ENCODE measurements at regions not wholly inside any gene's neighbourhood (a gene's known extent, or its start where the extent isn't known, plus 50 kb on each side); places are given as distances from the start of the nearest gene placed in this dataset.
"Not testable (repeated sequence)": the region's sequence is repeated elsewhere in the genome, so short reads cannot be mapped to it uniquely, and the experiment has no call there.

GRCh38 chr2:208757364-208757763 is 350.8 kb downstream of the PTH2R start:
- TF ChIP-seq EZH2 (IDR thresholded peaks at IDR 0.05; ENCODE audit: borderline replicate concordance) (no peak), CTCF (IDR thresholded peaks at IDR 0.05; ENCODE audit: poor library complexity) (no peak), EZH2phosphoT487 (IDR thresholded peaks at IDR 0.05; ENCODE audit: low read depth, severe bottlenecking, unreplicated experiment) (no peak)
- H3K9me2 ChIP-seq (replicated peaks; ENCODE audit: insufficient read depth), result no peaks in the 10 kb centered on the region
- no peaks in the 10 kb centered on the region for H3K27me3 ChIP-seq
- no peaks in the 10 kb centered on the region for H4K20me1 ChIP-seq (ENCODE audit: insufficient read depth, poor library complexity, severe bottlenecking)
- 59% methylated on average over 1 of the region's 1 CpG for WGBS (ENCODE audit: low lambda C conversion rate, missing lambda C conversion rate)
- H3K4me3 ChIP-seq, result no peak overlapping the region
- H3K27ac ChIP-seq, result no peak overlapping the region
- H3K4me2 ChIP-seq, result no peak overlapping the region
- no peaks in the 10 kb centered on the region for H3K4me1 ChIP-seq (ENCODE audit: insufficient read depth)
- H3K36me3 ChIP-seq (replicated peaks; ENCODE audit: insufficient read depth, low read depth), result no peaks in the 10 kb centered on the region
- no peaks in the 10 kb centered on the region for H3K79me2 ChIP-seq
- H2AFZ ChIP-seq, result no peak overlapping the region
- no peak for DNase-seq (ENCODE audit: low spot score)
- H3K9me3 ChIP-seq (ENCODE audit: low read depth), result no peaks in the 10 kb centered on the region

- not testable (repeated sequence) for H3K36me3 ChIP-seq (replicated peaks; ENCODE audit: insufficient read depth, low read depth); H3K4me2 ChIP-seq; H3K4me3 ChIP-seq; H3K27ac ChIP-seq; H3K9me2 ChIP-seq (replicated peaks; ENCODE audit: insufficient read depth); H3K79me2 ChIP-seq; H3K9me3 ChIP-seq (ENCODE audit: low read depth); H2AFZ ChIP-seq; DNase-seq (ENCODE audit: low spot score); H3K27me3 ChIP-seq; H3K4me1 ChIP-seq (ENCODE audit: insufficient read depth); H4K20me1 ChIP-seq (ENCODE audit: insufficient read depth, poor library complexity, severe bottlenecking)
- 94% methylated on average over 2 of the region's 2 CpGs for WGBS (ENCODE audit: low lambda C conversion rate, missing lambda C conversion rate)
These were observed 366.5 kb downstream of the PTH2R start for GRCh38 chr2:208773074-208773473.

- Histone ChIP-seq H3K4me2 (no peak overlapping the region), H3K9me2 (replicated peaks; ENCODE audit: insufficient read depth) (no peaks in the 10 kb centered on the region), H3K36me3 (replicated peaks; ENCODE audit: insufficient read depth, low read depth) (no peaks in the 10 kb centered on the region), H3K27me3 (no peaks in the 10 kb centered on the region), H3K79me2 (no peaks in the 10 kb centered on the region), H2AFZ (no peak overlapping the region), H3K4me3 (no peak overlapping the region), H3K27ac (no peak overlapping the region), H4K20me1 (ENCODE audit: insufficient read depth, poor library complexity, severe bottlenecking) (no peaks in the 10 kb centered on the region), H3K9me3 (ENCODE audit: low read depth) (no peaks in the 10 kb centered on the region), H3K4me1 (ENCODE audit: insufficient read depth) (no peaks in the 10 kb centered on the region)
- 75% methylated on average over 1 of the region's 1 CpG for WGBS (ENCODE audit: low lambda C conversion rate, missing lambda C conversion rate)
- no peak for TF ChIP-seq CTCF (IDR thresholded peaks at IDR 0.05; ENCODE audit: poor library complexity)
- no peak for DNase-seq (ENCODE audit: low spot score)
These were observed 374.6 kb downstream of the PTH2R start for GRCh38 chr2:208781166-208781565.

GRCh38 chr2:208782097-208782496 is 375.5 kb downstream of the PTH2R start:
- Histone ChIP-seq H3K79me2 (no peaks in the 10 kb centered on the region), H3K36me3 (replicated peaks; ENCODE audit: insufficient read depth, low read depth) (no peaks in the 10 kb centered on the region), H3K4me3 (no peak overlapping the region), H3K4me1 (ENCODE audit: insufficient read depth) (no peaks in the 10 kb centered on the region), H3K9me2 (replicated peaks; ENCODE audit: insufficient read depth) (no peaks in the 10 kb centered on the region), H2AFZ (no peak overlapping the region), H4K20me1 (ENCODE audit: insufficient read depth, poor library complexity, severe bottlenecking) (no peaks in the 10 kb centered on the region), H3K27ac (peak overlapping the region; percentile 40), H3K4me2 (no peak overlapping the region), H3K27me3 (no peaks in the 10 kb centered on the region), H3K9me3 (ENCODE audit: low read depth) (no peaks in the 10 kb centered on the region)
- no peak for DNase-seq (ENCODE audit: low spot score)
- no peak for TF ChIP-seq EZH2phosphoT487 (IDR thresholded peaks at IDR 0.05; ENCODE audit: low read depth, severe bottlenecking, unreplicated experiment)
- no peak for TF ChIP-seq EZH2 (IDR thresholded peaks at IDR 0.05; ENCODE audit: borderline replicate concordance)
- no peak for TF ChIP-seq CTCF (IDR thresholded peaks at IDR 0.05; ENCODE audit: poor library complexity)
- WGBS (ENCODE audit: low lambda C conversion rate, missing lambda C conversion rate), result 62% methylated on average over 6 of the region's 6 CpGs
